ENCODE measurements at regions not wholly inside any gene's neighbourhood (a gene's known extent, or its start where the extent isn't known, plus 50 kb on each side); places are given as distances from the start of the nearest gene placed in this dataset.
"Not testable (repeated sequence)": the region's sequence is repeated elsewhere in the genome, so short reads cannot be mapped to it uniquely, and the experiment has no call there.

DNA sequence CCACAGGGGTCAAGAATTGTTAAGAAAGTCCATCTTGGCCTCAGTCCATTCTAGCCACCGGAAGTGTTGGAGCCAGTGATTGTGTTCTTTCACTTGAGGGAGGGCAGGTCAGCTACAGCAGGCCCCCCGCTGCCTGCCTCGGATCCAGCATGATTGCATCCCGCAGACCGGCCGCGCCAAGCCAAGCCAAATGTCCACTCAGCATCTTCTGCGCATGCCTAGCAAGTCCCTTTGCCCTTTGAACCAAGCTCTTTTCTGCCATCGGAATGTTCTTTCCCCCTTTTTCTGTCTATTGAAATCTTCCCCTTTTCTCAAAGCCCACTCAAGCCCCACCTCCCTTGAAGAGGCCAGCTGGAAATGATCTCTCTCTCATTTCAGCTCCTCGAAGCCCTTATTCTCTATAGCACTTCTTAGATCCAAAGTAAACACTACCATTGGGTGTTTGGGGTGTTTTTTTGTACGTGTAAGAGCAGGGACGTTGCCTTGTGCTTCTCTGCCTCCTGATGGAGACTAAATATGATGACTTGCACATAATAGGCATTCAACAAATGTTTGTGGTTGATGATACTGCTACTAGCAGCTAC, 147.8 kb upstream of the BCOR start:
- no peak for DNase-seq (ENCODE audit: low read depth)

DNA sequence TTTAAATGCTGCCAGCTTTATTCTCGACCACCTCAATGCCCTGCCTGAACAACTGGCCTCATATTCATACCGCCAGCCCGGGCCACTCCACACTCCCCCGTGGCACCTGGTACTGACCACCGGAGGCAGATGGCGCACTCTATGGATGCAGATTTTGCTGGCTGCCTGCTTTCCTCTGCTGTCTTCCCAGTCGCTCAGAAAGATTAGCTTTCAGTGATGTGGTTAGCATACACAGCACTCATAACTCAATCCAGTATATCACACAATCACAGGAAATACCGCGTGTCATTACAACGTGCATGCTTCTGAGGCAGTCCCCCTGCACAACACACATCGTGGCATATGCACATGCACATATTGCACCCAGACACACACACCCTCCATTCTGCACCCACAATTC, 147.2 kb upstream of the BCOR start:
- DNase-seq (ENCODE audit: low read depth): no peak

DNA sequence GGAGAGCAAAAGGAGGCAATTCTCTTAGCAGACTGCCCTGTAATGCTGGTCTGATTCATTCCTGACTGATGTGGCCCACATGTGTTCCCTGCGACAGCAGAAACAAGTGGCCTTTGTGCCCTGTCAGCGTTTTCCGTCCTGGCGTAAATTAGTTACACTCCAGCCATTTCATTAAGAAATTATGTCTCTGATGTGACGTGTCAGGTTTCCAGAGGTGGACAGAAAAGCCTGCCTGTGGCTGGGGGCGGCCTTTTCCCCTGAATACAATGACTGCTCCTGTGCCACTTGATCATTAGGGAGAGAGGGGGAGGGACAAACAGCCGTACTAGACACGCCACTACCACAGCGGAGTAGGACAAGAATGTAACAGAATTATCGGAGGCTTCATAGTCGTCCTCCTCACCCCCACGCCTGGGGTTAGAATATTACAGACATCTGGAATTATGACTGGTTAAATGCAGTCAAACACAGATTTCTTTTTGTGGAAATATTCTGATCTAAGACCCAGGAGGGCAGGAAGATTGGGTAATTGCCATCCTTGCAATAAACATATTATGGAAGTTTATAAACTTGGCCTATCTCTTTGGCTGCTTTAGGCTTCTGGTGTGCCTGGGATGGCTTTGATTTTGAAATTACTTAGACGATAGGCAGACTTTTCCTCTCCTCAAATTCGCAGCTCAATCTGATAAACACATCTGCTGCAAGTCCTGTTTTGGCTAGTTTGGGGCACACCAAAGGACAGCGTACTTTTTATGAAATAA, 146.2 kb upstream of the BCOR start:
- no peak for DNase-seq (ENCODE audit: low read depth)

DNA sequence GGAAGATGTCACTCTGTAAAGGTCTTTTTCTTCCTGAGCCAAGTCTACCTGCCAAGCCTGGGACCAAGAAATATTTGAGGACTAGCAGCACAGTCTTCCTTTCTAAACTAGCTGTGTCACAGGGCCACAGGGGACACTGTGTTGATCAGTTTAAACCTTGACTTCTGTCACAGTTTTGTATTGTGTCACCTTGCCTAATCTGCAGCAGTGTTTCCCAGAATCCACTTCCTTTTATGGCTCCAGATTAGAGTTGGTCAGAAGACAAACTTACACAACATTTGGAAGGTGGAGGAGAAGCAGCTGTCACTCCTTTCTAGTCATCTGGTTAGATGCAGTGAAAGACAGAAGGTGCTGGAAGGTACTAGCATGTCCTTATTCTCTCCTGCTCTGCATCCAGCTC, 143.1 kb upstream of the BCOR start:
- no peak for DNase-seq (ENCODE audit: low read depth)

DNA sequence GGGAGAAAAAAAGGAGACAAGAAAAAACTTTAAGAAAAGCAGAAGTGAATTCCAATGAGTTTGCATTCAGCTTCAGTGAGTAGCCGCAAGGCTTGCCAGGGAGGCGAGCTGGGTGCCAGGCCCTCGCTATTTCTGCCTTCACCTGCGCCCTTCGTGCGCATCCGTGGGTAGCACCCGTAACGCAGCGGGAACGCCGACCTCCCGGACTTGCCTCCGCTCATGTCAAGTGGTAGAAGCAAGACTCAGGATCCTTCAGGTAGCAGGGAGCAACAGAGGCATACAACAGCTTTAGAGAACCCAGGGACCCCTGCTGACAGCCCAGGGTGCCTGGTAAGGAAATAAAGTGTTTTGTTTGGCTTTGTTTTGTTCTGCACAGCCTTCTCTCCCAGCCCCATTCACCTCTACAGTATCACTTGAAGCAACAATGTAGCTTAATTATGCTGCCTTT, 140.0 kb upstream of the BCOR start:
- no peak for DNase-seq (ENCODE audit: low read depth)

DNA sequence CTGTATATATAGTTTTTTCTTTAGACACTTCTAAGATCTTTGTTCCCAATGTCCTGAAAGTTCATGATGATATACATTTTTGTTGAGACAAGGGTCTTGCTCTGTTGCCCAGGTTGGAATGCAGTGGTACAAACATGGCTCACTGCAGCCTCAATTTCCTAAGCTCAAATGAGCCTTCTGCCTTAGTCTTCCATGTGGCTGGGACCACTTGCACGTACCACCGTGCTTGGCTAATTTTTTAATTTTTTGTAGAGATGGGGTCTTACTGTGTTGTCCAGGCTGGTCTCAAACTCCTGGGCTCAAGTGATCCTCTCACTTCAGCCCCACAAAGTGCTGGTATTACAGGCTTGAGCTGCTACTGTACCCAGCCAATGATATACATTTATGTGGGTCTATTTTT, 132.9 kb upstream of the BCOR start:
- DNase-seq (ENCODE audit: low read depth): no peak

DNA sequence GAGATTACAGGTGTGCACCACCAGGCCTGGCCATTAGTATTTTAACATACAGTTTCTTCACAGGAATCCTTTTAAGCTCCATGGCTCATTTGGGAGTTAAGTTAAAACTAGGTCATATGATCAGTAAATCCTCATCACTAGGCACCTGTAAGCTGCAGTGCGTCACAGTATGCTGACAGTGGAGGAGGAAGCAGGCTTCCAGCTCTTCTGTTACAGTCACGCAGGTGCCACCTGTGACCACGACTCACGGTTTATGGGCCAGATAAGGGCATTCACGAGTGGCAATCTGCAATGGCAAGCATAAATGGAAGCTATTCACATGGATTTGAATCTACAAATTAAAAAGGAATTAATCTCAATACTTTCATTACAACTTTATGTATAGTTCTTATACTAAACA, 129.4 kb upstream of the BCOR start:
- no peak for DNase-seq (ENCODE audit: low read depth)

DNA sequence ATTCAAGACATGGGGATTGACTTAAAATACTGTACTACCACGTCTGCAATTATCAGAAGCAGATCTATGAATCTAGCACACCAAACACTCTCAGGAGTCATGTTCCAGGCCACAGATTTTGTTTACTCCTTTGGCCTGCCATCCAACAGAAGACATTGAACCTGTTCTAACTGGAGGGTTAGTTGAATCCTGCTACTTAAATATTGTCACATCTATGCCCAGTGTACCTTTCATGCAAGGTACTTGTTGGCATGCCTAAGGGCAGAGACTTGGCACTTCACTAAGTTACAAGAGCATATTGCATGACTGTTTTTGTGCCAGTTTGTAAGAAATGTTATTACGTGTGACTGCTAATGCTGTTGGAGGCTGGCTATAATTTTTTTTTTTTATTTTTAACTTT, 126.9 kb upstream of the BCOR start:
- DNase-seq (ENCODE audit: low read depth): no peak

DNA sequence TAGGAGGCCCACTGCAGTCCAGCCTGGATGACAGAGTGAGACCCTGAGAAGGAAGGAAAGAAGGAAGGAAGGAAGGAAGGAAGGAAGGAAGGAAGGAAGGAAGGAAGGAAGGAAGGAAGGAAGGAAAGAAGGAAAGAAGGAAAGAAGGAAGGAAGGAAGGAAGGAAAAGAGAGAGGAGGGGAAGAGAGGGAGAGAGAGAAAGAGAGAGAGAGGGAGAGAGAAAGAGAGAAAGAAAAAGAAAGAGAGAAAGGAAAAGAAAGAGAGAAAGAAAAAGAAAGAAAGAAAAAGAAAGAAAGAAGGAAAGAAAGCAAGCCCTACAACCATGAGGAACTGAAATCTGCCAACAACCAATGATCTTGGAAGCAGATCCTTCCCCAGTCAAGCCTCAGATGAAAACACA, 124.9 kb upstream of the BCOR start:
- DNase-seq (ENCODE audit: low read depth): not testable (repeated sequence)

DNA sequence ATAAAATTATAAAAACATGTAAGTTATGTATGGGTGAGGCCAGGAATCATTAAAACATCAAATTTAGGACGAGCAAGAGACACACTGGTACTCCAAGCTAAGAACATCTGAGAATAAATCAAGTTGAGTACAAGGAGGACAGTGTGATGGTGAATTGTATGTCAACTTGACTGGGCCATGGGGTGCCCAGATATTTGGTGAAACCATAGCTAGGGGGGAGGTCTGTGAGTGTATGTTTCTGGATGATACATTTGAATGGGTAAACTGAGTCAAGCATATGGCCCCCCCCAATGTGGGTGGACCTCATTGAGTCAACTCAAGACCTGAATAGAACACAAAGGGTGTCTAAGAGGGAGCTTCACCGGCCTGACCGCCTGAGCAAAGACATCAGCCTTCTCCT, 115.3 kb upstream of the BCOR start:
- no peak for DNase-seq (ENCODE audit: low read depth)

DNA sequence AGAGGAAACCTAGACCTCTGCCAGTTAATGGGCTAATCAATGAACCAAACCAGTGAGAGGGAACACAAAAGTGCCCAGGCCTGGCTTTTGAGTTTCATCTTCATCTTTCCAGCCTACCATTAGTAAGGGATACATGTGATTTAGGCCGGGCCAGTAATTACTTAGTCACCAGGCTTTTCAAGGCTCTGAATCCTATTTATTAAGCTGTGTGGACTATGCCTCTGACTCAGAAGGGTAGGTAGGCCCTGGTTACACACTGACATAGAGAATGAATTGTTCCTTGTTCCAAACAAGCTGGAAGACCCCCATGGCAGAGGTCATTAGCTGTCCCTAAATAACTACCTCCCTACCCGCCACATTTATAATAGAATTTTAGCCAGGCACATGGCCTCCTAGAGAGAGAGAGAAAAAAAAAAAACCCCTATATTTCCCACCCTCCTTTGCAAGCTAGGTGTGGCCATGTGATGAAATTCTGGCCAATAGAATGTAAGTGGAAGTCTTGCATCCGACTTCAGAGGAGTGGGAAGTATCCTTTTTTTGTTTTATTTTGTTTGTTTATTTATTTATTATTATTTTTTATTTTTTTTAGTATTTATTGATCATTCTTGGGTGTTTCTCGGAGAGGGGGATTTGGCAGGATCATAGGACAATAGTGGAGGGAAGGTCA, 112.3 kb upstream of the BCOR start:
- no peak for DNase-seq (ENCODE audit: low read depth)

DNA sequence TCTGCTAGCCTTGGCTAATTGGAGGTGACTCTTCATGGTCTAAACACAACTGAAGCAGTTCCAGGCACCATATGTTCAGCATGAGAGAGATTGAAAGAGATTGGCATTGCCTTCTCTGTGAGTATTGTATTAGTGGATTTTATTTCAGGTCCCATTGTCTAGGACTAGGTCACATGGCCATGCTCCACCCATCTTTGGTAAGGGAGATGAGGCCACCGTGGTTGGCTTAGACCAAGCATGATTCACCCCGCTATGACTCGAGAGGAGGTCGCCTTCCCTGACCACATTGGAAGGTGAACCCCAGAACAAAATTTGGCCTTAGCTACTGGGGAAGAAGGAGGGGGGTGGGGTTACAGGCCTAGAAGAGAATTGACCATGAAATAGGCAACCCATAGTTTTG, 109.9 kb upstream of the BCOR start:
- DNase-seq (ENCODE audit: low read depth): no peak

DNA sequence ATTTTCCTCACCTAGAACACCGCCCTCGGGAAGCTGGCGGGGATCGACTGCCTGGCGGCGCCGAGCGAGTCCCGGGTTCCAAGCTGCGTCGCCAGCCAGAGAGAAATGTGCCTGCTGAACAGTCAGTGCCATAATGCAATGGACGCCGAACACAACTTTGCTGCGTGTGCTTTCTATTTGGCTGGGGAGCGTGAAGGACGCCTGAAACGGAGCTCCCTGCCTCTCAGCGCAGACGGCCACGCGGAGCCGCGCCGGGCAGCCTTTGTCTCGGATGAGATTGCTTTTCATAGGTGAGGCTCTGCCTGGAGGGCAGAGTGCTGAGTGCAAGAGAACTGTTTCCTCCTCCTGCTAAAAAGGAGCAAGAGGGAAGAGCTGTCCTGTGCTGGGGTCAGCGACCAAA, 107.7 kb upstream of the BCOR start:
- no peak for DNase-seq (ENCODE audit: low read depth)

DNA sequence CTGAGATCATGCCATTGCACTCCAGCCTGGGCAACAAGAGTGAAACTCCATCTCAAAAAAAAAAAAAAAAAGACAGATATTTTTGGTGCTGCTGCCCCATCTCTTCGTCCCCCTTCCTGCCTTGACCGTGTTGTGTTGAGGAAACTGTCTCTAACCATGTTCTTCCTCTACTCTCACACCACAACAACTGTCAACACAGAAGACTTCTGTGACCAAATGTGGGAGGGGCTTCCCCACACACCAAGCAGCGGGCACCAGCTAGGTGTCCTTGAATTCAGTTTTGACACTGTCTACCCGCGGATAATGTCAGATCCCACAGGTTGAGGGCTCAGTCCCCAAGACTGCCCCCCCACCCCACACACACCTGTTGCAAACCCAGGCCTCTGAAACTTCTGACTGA, 104.7 kb upstream of the BCOR start:
- DNase-seq (ENCODE audit: low read depth): no peak

DNA sequence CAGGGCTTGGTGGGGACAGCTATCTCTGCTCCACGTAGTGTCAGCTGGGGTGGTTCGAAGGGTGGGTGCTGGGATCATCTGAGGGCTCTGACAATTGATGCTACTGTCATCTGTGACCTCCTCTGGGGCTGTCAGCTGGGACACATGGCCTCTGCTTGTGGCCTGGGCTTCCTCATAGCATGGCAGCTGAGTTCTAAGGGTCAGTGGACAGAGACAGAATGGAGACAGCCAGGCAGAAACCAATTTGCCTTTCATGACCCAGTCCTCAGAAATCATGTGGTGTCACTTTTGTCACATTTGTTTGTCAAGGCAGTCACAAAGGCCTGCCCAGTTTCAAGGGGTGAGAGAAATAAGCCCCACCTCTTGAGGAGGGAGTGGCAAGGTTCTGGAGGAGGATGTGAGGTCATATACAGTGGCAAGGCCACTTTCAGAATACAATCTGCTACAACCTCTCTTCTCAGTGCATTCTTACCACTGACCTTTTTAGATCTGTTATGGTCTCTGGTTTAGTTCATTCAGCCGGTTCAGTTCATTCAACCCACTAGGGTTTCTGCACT, 103.6 kb upstream of the BCOR start:
- no peak for DNase-seq (ENCODE audit: low read depth)

DNA sequence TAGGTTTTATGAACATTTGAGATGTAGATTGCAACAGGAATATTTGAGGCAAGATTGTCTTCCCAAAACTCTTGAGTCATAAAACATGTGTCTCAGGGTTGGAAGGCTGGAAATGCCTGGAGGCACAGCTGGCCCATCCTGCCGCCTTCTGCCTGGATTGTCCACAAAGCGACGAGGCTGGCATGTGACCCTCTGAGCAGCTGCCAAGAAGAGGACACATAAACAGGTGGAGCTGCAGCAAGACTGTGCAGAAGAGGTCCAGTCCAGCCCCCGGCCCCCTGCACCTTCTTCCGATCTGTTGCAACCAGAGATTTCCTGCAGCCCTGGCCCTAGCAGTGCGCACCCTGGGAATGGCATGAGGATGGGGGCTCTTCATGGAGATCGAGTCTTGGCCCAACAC, 101.9 kb upstream of the BCOR start:
- no peak for DNase-seq (ENCODE audit: low read depth)

DNA sequence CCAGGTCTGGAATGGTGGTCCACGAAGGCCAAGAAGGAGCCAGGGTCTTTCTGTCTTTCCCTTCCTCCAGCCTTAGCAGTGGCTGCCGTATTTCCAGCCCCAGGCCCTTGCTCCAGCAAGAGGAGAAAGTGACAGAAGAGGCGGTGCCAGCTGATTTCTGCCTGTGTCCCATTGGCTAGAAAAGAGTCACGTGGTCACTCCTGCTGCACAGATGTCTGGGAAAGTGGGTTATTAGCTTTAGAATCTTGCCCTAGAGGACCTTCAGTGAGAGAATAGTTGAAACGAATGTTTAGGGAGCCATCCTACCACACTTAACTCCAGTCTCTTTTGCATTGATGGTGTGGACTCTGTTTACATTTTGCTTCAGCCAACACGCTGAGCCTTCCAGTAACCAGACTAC, 99.3 kb upstream of the BCOR start:
- DNase-seq (ENCODE audit: low read depth): no peak

DNA sequence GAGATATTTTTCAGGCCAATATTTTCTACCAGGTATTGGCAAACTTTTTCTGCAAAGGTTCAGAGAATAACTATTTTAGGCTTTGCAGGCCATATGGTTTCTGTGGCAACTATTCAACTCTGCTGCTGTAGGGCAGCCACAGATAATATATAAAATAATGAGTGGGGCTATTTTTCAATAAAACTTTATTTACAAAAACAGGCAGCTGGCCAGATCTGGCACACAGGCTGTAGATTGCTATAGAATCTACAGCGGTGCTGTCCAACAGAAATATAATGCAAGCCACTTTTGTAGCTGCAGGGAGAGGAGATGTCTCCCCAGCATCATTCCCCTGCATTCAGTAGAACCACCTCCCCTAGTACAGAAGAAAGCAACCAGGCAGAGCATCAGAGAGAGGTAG, 97.6 kb upstream of the BCOR start:
- DNase-seq (ENCODE audit: low read depth): no peak

DNA sequence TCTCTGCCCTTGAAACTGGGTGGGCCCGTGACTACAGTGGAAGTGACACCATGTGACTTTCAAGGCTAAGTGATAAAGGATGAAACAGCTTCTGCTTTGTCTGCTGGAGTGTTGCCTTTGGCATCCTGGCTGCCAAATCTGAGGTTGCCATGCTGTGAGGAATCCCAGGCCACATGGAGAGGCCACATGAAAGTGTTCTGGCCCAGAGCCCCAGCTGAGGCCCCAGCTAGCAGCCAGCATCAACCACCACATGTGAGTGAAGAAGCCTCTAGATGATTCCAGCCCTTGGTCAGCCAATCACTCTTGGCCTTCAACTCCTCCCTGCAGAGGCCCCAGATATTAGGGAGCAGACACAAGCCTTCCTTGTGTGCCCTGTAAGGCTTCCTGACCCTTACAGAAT, 94.4 kb upstream of the BCOR start:
- no peak for DNase-seq (ENCODE audit: low read depth)

DNA sequence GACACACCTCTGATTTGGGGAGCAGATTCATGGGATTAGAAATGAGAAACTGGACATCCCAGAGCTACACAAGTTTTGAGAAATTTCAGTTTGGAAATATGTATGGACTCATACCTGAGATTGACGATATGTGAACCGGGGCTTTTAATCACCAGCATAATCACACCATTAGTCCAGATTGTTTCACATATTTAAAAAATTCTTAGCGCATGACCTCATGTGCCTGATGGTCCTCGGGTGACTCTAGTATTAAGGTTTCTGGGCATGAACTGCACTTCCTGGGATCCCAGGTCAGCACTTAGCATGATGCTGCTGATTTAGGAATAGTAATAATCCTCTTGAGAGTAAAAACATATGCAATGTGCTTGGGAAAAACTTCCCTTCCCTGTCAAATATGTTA, 91.9 kb upstream of the BCOR start:
- DNase-seq (ENCODE audit: low read depth): no peak

DNA sequence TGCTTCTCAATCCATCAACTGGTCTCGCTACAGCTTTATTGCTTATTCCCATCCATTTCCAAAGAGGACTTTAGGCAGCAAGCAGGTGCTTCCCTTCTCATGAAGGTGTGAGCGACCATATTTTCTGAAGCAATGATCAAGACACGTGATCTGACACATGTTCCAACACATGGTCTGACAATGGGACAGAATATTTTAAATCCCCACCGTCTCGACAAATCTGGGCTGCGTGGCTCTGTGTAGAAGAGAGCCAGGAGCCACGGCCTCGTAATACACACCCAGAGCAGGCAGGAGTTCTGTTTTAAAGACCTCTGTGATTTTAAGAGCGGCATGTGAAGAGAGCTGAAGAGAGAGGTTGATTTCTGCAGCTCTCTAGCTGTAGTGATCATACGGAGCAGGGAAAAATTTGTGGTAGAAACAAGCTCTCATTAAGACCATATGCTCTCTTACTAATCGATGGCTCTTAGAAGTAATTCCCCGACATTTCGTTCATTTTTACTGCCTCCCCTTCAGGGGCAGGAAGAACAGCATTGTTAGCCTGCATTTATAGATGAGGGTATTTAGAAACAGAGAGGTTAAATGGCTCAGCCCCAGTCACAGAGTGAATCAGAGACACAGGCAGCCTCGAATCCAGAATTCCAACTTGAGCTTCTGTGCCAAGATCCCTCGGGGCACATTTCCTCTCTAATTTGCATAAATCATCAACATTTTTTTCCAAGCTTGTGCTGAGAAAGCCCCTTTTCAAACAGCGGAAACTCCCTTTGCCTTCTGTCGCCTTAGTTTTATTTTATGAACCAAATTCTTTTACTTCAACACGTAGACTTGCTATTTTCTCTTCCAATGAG, 91.0 kb upstream of the BCOR start:
- DNase-seq (ENCODE audit: low read depth): no peak

DNA sequence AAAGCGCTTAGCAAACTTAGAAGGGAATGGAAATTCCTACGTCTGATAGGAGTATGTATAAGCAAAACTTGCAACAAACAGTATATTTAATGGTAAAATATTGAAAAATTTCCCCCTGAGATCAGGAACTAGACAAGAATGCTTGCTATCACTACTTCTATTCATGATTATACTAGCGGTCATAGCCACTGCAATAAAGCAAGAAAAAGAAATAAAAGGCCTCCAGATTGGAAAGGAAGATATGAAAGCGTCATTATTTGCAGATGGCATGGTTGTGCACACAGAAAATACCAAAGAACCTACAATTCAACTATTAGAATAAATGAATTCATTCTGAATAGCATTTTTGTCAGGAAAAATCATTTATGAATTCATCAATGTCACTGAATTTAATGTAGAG, 87.2 kb upstream of the BCOR start:
- no peak for DNase-seq (ENCODE audit: low read depth)
